ENCODE measurements at regions not wholly inside any gene's neighbourhood (a gene's known extent, or its start where the extent isn't known, plus 50 kb on each side); places are given as distances from the start of the nearest gene placed in this dataset.

- TF ChIP-seq CTCF (IDR thresholded peaks at IDR 0.05) (no peak), POLR2A (IDR thresholded peaks at IDR 0.05) (no peak)
Measured at GRCh38 chr1:81681114-81681513, 119.6 kb upstream of the ADGRL2 start.

All from breast epithelium (tissue), 3 donors.